Fibroblast of skin of abdomen (primary cell): ENCODE measurements at regions not wholly inside any gene's neighbourhood (a gene's known extent, or its start where the extent isn't known, plus 50 kb on each side); places are given as distances from the start of the nearest gene placed in this dataset.
A peak's percentile ranks its signal among the peaks of the same experiment; 100 is the strongest.

Source experiments
- DNase-seq: peaks from one replicate; pipeline ENCODE4 v3.0.0-alpha.2; 2013

GRCh38 chr3:107106316-107106715 lies 270.9 kb upstream of the CCDC54 start:
- DNase-seq, result peak; percentile 41

GRCh38 chr3:107106907-107107306 lies 270.3 kb upstream of the CCDC54 start:
- DNase-seq, result no peak

- DNase-seq, result no peak
Measured at GRCh38 chr3:107110596-107111305, 266.5 kb upstream of the CCDC54 start.

GRCh38 chr3:107111872-107112271 lies 265.4 kb upstream of the CCDC54 start:
- DNase-seq, result no peak

- no peak for DNase-seq
Measured at GRCh38 chr3:107112356-107112755, 264.9 kb upstream of the CCDC54 start.

- no peak for DNase-seq
Measured at GRCh38 chr3:107116251-107116650, 261.0 kb upstream of the CCDC54 start.

GRCh38 chr3:107117156-107117555 lies 260.1 kb upstream of the CCDC54 start:
- no peak for DNase-seq

GRCh38 chr3:107117922-107118536 lies 259.2 kb upstream of the CCDC54 start:
- peak; percentile 83 for DNase-seq

- DNase-seq, result peak; percentile 83
Measured at GRCh38 chr3:107124885-107125284, 252.4 kb upstream of the CCDC54 start.

GRCh38 chr3:107128946-107129345 lies 248.3 kb upstream of the CCDC54 start:
- DNase-seq, result no peak

GRCh38 chr3:107130089-107130700 lies 247.0 kb upstream of the CCDC54 start:
- no peak for DNase-seq

GRCh38 chr3:107132674-107133073 lies 244.6 kb upstream of the CCDC54 start:
- DNase-seq, result no peak

GRCh38 chr3:107133891-107134290 lies 243.3 kb upstream of the CCDC54 start:
- no peak for DNase-seq

- no peak for DNase-seq
Measured at GRCh38 chr3:107142171-107142570, 235.1 kb upstream of the CCDC54 start.

- no peak for DNase-seq
Measured at GRCh38 chr3:107142786-107143575, 234.3 kb upstream of the CCDC54 start.

- no peak for DNase-seq
Measured at GRCh38 chr3:107150675-107151074, 226.6 kb upstream of the CCDC54 start.

- DNase-seq, result no peak
Measured at GRCh38 chr3:107153981-107154380, 223.3 kb upstream of the CCDC54 start.

- DNase-seq, result no peak
Measured at GRCh38 chr3:107172411-107172810, 204.8 kb upstream of the CCDC54 start.

GRCh38 chr3:107184375-107184774 lies 192.9 kb upstream of the CCDC54 start:
- peak; percentile 6 for DNase-seq

GRCh38 chr3:107188262-107188661 lies 189.0 kb upstream of the CCDC54 start:
- DNase-seq, result no peak

- DNase-seq, result no peak
Measured at GRCh38 chr3:107189158-107189791, 188.0 kb upstream of the CCDC54 start.

- no peak for DNase-seq
Measured at GRCh38 chr3:107193116-107193515, 184.1 kb upstream of the CCDC54 start.
